CD14-positive monocyte (primary cell): ENCODE measurements at regions not wholly inside any gene's neighbourhood (a gene's known extent, or its start where the extent isn't known, plus 50 kb on each side); places are given as distances from the start of the nearest gene placed in this dataset.
"Not testable (repeated sequence)": the region's sequence is repeated elsewhere in the genome, so short reads cannot be mapped to it uniquely, and the experiment has no call there.

ENCODE experiments used
- DNase-seq, 3 donors: peaks; one replicate each; pipeline ENCODE4 v3.0.0-alpha.2; 2011 to 2022
- H2AFZ ChIP-seq: 2 replicates; pipeline ENCODE4 v1.6.0; 2012; ENCODE audit warnings: mild to moderate bottlenecking, low read depth, low read length, inconsistent platforms; ENCODE audit not compliant: insufficient read depth, poor library complexity, severe bottlenecking
- H3K27ac ChIP-seq, 2 donors: 1 replicate in 1 of 2; 2 replicates in 1 of 2; pipeline ENCODE4 v1.5.1; 2012 to 2013; ENCODE audit warnings: low read length in 2 of 2, control low read depth in 1 of 2, inconsistent platforms in 1 of 2, low read depth in 1 of 2, mild to moderate bottlenecking in 1 of 2
- H3K27me3 ChIP-seq, 2 donors: one replicate each; pipeline versions ENCODE4 v1.6.0 to v1.6.1; 2011 to 2013; ENCODE audit warnings: low read length in 2 of 2; ENCODE audit not compliant: control insufficient read depth in 2 of 2, insufficient read depth in 2 of 2
- H3K36me3 ChIP-seq, 2 donors: replicated peaks in 1 of 2; 1 replicate in 1 of 2; 2 replicates in 1 of 2; pipeline versions ENCODE4 v1.5.1 to v1.6.1; 2012 to 2013; ENCODE audit warnings: low read length in 2 of 2, control low read depth in 1 of 2, inconsistent platforms in 1 of 2, mild to moderate bottlenecking in 1 of 2; ENCODE audit not compliant: insufficient read depth in 2 of 2, control insufficient read depth in 1 of 2
- H3K4me1 ChIP-seq, 2 donors: 1 replicate in 1 of 2; 2 replicates in 1 of 2; pipeline versions ENCODE4 v1.5.1 to v1.6.1; 2012 to 2013; ENCODE audit warnings: low read length in 2 of 2, control low read depth in 1 of 2, inconsistent platforms in 1 of 2, mild to moderate bottlenecking in 1 of 2, moderate library complexity in 1 of 2; ENCODE audit not compliant: insufficient read depth in 2 of 2, control insufficient read depth in 1 of 2
- H3K4me2 ChIP-seq: replicated peaks from 2 replicates; pipeline ENCODE3; 2012; ENCODE audit warnings: low read length, moderate library complexity, mild to moderate bottlenecking; ENCODE audit not compliant: poor library complexity, severe bottlenecking; ENCODE audit errors: extremely low read depth
- H3K4me3 ChIP-seq, 3 experiments: fragments of 200-600 bp in 1 of 3; sonication (generic) in 1 of 3; replicated peaks in 1 of 3; 1 replicate in 2 of 3; 2 replicates in 1 of 3; pipeline ENCODE4 v1.5.1; 2011 to 2013; ENCODE audit warnings: low read length in 3 of 3, mild to moderate bottlenecking in 3 of 3, control low read depth in 2 of 3, low read depth in 2 of 3, inconsistent platforms in 1 of 3, moderate library complexity in 1 of 3
- H3K79me2 ChIP-seq: 2 replicates; pipeline ENCODE4 v1.6.0; 2012; ENCODE audit warnings: mild to moderate bottlenecking, control low read depth, inconsistent platforms, low read length, moderate library complexity; ENCODE audit not compliant: insufficient read depth
- H3K9ac ChIP-seq: 2 replicates; pipeline ENCODE4 v1.6.0; 2017; ENCODE audit warnings: low read length, mild to moderate bottlenecking; ENCODE audit not compliant: insufficient read depth, poor library complexity, severe bottlenecking
- H3K9me3 ChIP-seq, 2 donors: replicated peaks in 1 of 2; 1 replicate in 1 of 2; 2 replicates in 1 of 2; pipeline versions ENCODE4 v1.5.1 to v1.6.1; 2012 to 2013; ENCODE audit warnings: low read length in 2 of 2, control low read depth in 1 of 2; ENCODE audit not compliant: control insufficient read depth in 1 of 2, insufficient read depth in 1 of 2
- H4K20me1 ChIP-seq: 2 replicates; pipeline ENCODE4 v1.6.0; 2012; ENCODE audit warnings: mild to moderate bottlenecking, low read length, control low read depth, moderate library complexity; ENCODE audit not compliant: insufficient read depth
- H3K27ac Mint-ChIP-seq, 7 donors: one replicate each; pipeline ENCODE4 v1.8.0; 2020; ENCODE audit warnings: mild to moderate bottlenecking in 7 of 7, mixed read lengths in 7 of 7, moderate library complexity in 6 of 7, inconsistent platforms in 2 of 7
- H3K27me3 Mint-ChIP-seq, 3 donors: one replicate each; pipeline ENCODE4 v1.8.0; 2021 to 2022; ENCODE audit warnings: low read depth in 3 of 3, mild to moderate bottlenecking in 3 of 3, mixed read lengths in 3 of 3, moderate library complexity in 3 of 3, inconsistent platforms in 1 of 3
- H3K36me3 Mint-ChIP-seq, 2 donors: one replicate each; pipeline ENCODE4 v1.8.0; 2020; ENCODE audit warnings: mixed read lengths in 2 of 2, inconsistent platforms in 1 of 2, mild to moderate bottlenecking in 1 of 2
- H3K4me1 Mint-ChIP-seq: one replicate; pipeline ENCODE4 v1.8.0; 2020; ENCODE audit warnings: mild to moderate bottlenecking, mixed read lengths
- H3K4me3 Mint-ChIP-seq, 2 donors: one replicate each; pipeline ENCODE4 v1.8.0; 2020; ENCODE audit warnings: mild to moderate bottlenecking in 2 of 2, mixed read lengths in 2 of 2, moderate library complexity in 1 of 2
- H3K9me3 Mint-ChIP-seq, 7 donors: one replicate each; pipeline ENCODE4 v1.8.0; 2020 to 2022; ENCODE audit warnings: mixed read lengths in 7 of 7, mild to moderate bottlenecking in 6 of 7, moderate library complexity in 6 of 7, inconsistent platforms in 2 of 7
- CTCF ChIP-seq: fragments of 200-600 bp; IDR thresholded peaks from one replicate; pipeline ENCODE4 v1.8.0; 2022; ENCODE audit warnings: antibody characterized with exemption, mild to moderate bottlenecking
- WGBS: methylation state at CpG from one replicate; pipeline ENCODE4 v1.1.5; 2013; ENCODE audit warnings: missing lambda C conversion rate; ENCODE audit not compliant: insufficient coverage; 5-methylcytosine and 5-hydroxymethylcytosine counted together
- intact Hi-C, 2 donors: fragments of 100-400 bp; cut with micrococcal nuclease; formaldehyde crosslinking; loops; one replicate each; pipeline versions ENCODE4 v1.15.0 to v1.15.1; 2023

GRCh38 chr5:142210011-142210410, 101.4 kb downstream of the NDFIP1 start:
- intact Hi-C loops, result no loop called here
- Histone ChIP-seq H3K27me3 (no peaks in the 10 kb centered on the region), H3K4me1 (no peaks in the 10 kb centered on the region), H2AFZ (no peak overlapping the region), H3K79me2 (no peaks in the 10 kb centered on the region), H3K9ac (no peak overlapping the region), H3K4me2 (no peak overlapping the region), H3K36me3 (no peaks in the 10 kb centered on the region), H4K20me1 (no peaks in the 10 kb centered on the region), H3K27ac (no peak overlapping the region), H3K9me3 (no peaks in the 10 kb centered on the region), H3K4me3 (no peak overlapping the region)
- Mint-ChIP-seq H3K27ac (no peak overlapping the region), H3K4me3 (no peak overlapping the region), H3K9me3 (no peaks in the 10 kb centered on the region), H3K27me3 (peaks cover 5 to 35% (median 17%) of the 10 kb centered on the region in 3 donors), H3K4me1 (no peaks in the 10 kb centered on the region), H3K36me3 (no peaks in the 10 kb centered on the region)
- no peak for DNase-seq
- TF ChIP-seq CTCF, result no peak
- WGBS, result 98% methylated on average over 9 of the region's 9 CpGs

- WGBS, result no CpG with 5 or more reads among the region's 8 CpGs
- intact Hi-C loops, result no loop called here
- no peaks in the 10 kb centered on the region for H3K36me3 ChIP-seq
- no peak overlapping the region for H3K4me3 Mint-ChIP-seq
- no peak for DNase-seq
- no peaks in the 10 kb centered on the region for H3K9me3 Mint-ChIP-seq
- H3K27me3 ChIP-seq, result no peaks in the 10 kb centered on the region
- no peak overlapping the region for H2AFZ ChIP-seq
- no peaks in the 10 kb centered on the region for H3K4me1 Mint-ChIP-seq
- H3K4me2 ChIP-seq, result no peak overlapping the region
- no peak overlapping the region for H3K27ac Mint-ChIP-seq
- peaks cover 5 to 31% (median 22%) of the 10 kb centered on the region in 3 donors for H3K27me3 Mint-ChIP-seq
- no peaks in the 10 kb centered on the region for H4K20me1 ChIP-seq
- H3K79me2 ChIP-seq, result no peaks in the 10 kb centered on the region
- H3K4me3 ChIP-seq, result no peak overlapping the region
- no peaks in the 10 kb centered on the region for H3K36me3 Mint-ChIP-seq
- no peaks in the 10 kb centered on the region for H3K9me3 ChIP-seq
- TF ChIP-seq CTCF, result no peak
- no peaks in the 10 kb centered on the region for H3K4me1 ChIP-seq
- H3K27ac ChIP-seq, result no peak overlapping the region
- H3K9ac ChIP-seq, result no peak overlapping the region
Observed at GRCh38 chr5:142208777-142209312, 100.3 kb downstream of the NDFIP1 start.

GRCh38 chr5:142208244-142208643, 99.7 kb downstream of the NDFIP1 start:
- H3K36me3 ChIP-seq, H3K27me3 ChIP-seq, DNase-seq, H3K4me3 ChIP-seq, H3K36me3 Mint-ChIP-seq, H3K4me1 Mint-ChIP-seq, H3K27ac ChIP-seq, H3K27ac Mint-ChIP-seq, H3K4me2 ChIP-seq, H4K20me1 ChIP-seq, H3K9me3 Mint-ChIP-seq, H3K79me2 ChIP-seq, H3K9ac ChIP-seq, H3K9me3 ChIP-seq, H3K4me3 Mint-ChIP-seq, H2AFZ ChIP-seq, intact Hi-C loops, H3K4me1 ChIP-seq: not testable (repeated sequence)
- peaks cover 5 to 31% (median 22%) of the 10 kb centered on the region in 3 donors for H3K27me3 Mint-ChIP-seq
- WGBS, result 95% methylated on average over 4 of the region's 7 CpGs
